ENCODE measurements at regions not wholly inside any gene's neighbourhood (a gene's known extent, or its start where the extent isn't known, plus 50 kb on each side); places are given as distances from the start of the nearest gene placed in this dataset.
A peak's percentile ranks its signal among the peaks of the same experiment; 100 is the strongest.

- DNase-seq (ENCODE audit: insufficient read length, low spot score) (no peak), FAIRE-seq (no peak)
- no peak for TF ChIP-seq POU2F2 (IDR thresholded peaks at IDR 0.05; ENCODE audit: low read depth, low read length)
Observed at GRCh38 chr16:49092704-49093103, 188.9 kb downstream of the CBLN1 start.

GRCh38 chr16:49089533-49089932 is 192.1 kb downstream of the CBLN1 start:
- DNase-seq (ENCODE audit: insufficient read length, low spot score) (no peak), FAIRE-seq (no peak)
- TF ChIP-seq TAF1 (IDR thresholded peaks at IDR 0.05; ENCODE audit: low read depth, low read length) (no peak), PAX5 (IDR thresholded peaks at IDR 0.05; ENCODE audit: insufficient read depth, low read length, severe bottlenecking) (no peak), POU2F2 (IDR thresholded peaks at IDR 0.05; ENCODE audit: low read depth, low read length) (no peak), POLR2A (IDR thresholded peaks at IDR 0.05; ENCODE audit: low read depth, low read length) (no peak), SPI1 (IDR thresholded peaks at IDR 0.05; ENCODE audit: low read depth, low read length) (no peak), POLR2AphosphoS5 (IDR thresholded peaks at IDR 0.05; ENCODE audit: low read depth, low read length) (no peak)

GRCh38 chr16:49089039-49089438 is 192.6 kb downstream of the CBLN1 start:
- no peak for DNase-seq (ENCODE audit: insufficient read length, low spot score)
- no peak for TF ChIP-seq TAF1 (IDR thresholded peaks at IDR 0.05; ENCODE audit: low read depth, low read length)
- no peak for TF ChIP-seq SPI1 (IDR thresholded peaks at IDR 0.05; ENCODE audit: low read depth, low read length)
- TF ChIP-seq POLR2A (IDR thresholded peaks at IDR 0.05; ENCODE audit: low read depth, low read length): no peak
- no peak for FAIRE-seq

GRCh38 chr16:49085686-49086085 is 196.0 kb downstream of the CBLN1 start:
- TF ChIP-seq POU2F2 (IDR thresholded peaks at IDR 0.05; ENCODE audit: low read depth, low read length): no peak
- TF ChIP-seq SPI1 (IDR thresholded peaks at IDR 0.05; ENCODE audit: low read depth, low read length): no peak
- TF ChIP-seq PAX5 (IDR thresholded peaks at IDR 0.05; ENCODE audit: insufficient read depth, low read length, severe bottlenecking): no peak
- no peak for TF ChIP-seq POLR2A (IDR thresholded peaks at IDR 0.05; ENCODE audit: low read depth, low read length)
- no peak for TF ChIP-seq TAF1 (IDR thresholded peaks at IDR 0.05; ENCODE audit: low read depth, low read length)
- TF ChIP-seq POLR2AphosphoS5 (IDR thresholded peaks at IDR 0.05; ENCODE audit: low read depth, low read length): no peak
- FAIRE-seq (no peak), DNase-seq (ENCODE audit: insufficient read length, low spot score) (no peak)

- FAIRE-seq (peak; percentile 63), DNase-seq (ENCODE audit: insufficient read length, low spot score) (no peak)
- TF ChIP-seq POLR2AphosphoS5 (IDR thresholded peaks at IDR 0.05; ENCODE audit: low read depth, low read length) (no peak), PAX5 (IDR thresholded peaks at IDR 0.05; ENCODE audit: insufficient read depth, low read length, severe bottlenecking) (no peak), SPI1 (IDR thresholded peaks at IDR 0.05; ENCODE audit: low read depth, low read length) (no peak), POLR2A (IDR thresholded peaks at IDR 0.05; ENCODE audit: low read depth, low read length) (no peak), TAF1 (IDR thresholded peaks at IDR 0.05; ENCODE audit: low read depth, low read length) (no peak), POU2F2 (IDR thresholded peaks at IDR 0.05; ENCODE audit: low read depth, low read length) (no peak)
Observed at GRCh38 chr16:49084628-49085390, 196.8 kb downstream of the CBLN1 start.

- FAIRE-seq (no peak), DNase-seq (ENCODE audit: insufficient read length, low spot score) (no peak)
- TF ChIP-seq POLR2A (IDR thresholded peaks at IDR 0.05; ENCODE audit: low read depth, low read length) (no peak), SPI1 (IDR thresholded peaks at IDR 0.05; ENCODE audit: low read depth, low read length) (no peak), POU2F2 (IDR thresholded peaks at IDR 0.05; ENCODE audit: low read depth, low read length) (no peak), PAX5 (IDR thresholded peaks at IDR 0.05; ENCODE audit: insufficient read depth, low read length, severe bottlenecking) (no peak), POLR2AphosphoS5 (IDR thresholded peaks at IDR 0.05; ENCODE audit: low read depth, low read length) (no peak), TAF1 (IDR thresholded peaks at IDR 0.05; ENCODE audit: low read depth, low read length) (no peak)
Observed at GRCh38 chr16:49081554-49081953, 200.1 kb downstream of the CBLN1 start.

GRCh38 chr16:49081086-49081485 is 200.6 kb downstream of the CBLN1 start:
- DNase-seq (ENCODE audit: insufficient read length, low spot score) (no peak), FAIRE-seq (no peak)
- TF ChIP-seq POLR2A (IDR thresholded peaks at IDR 0.05; ENCODE audit: low read depth, low read length) (no peak), TAF1 (IDR thresholded peaks at IDR 0.05; ENCODE audit: low read depth, low read length) (no peak), SPI1 (IDR thresholded peaks at IDR 0.05; ENCODE audit: low read depth, low read length) (no peak), POU2F2 (IDR thresholded peaks at IDR 0.05; ENCODE audit: low read depth, low read length) (no peak), POLR2AphosphoS5 (IDR thresholded peaks at IDR 0.05; ENCODE audit: low read depth, low read length) (no peak), PAX5 (IDR thresholded peaks at IDR 0.05; ENCODE audit: insufficient read depth, low read length, severe bottlenecking) (no peak)

- TF ChIP-seq TAF1 (IDR thresholded peaks at IDR 0.05; ENCODE audit: low read depth, low read length): no peak
- TF ChIP-seq POLR2A (IDR thresholded peaks at IDR 0.05; ENCODE audit: low read depth, low read length): no peak
- TF ChIP-seq POLR2AphosphoS5 (IDR thresholded peaks at IDR 0.05; ENCODE audit: low read depth, low read length): no peak
- no peak for TF ChIP-seq POU2F2 (IDR thresholded peaks at IDR 0.05; ENCODE audit: low read depth, low read length)
- no peak for TF ChIP-seq PAX5 (IDR thresholded peaks at IDR 0.05; ENCODE audit: insufficient read depth, low read length, severe bottlenecking)
- no peak for TF ChIP-seq SPI1 (IDR thresholded peaks at IDR 0.05; ENCODE audit: low read depth, low read length)
- no peak for DNase-seq (ENCODE audit: insufficient read length, low spot score)
- no peak for FAIRE-seq
Observed at GRCh38 chr16:49078571-49078970, 203.1 kb downstream of the CBLN1 start.

GRCh38 chr16:49078104-49078503 is 203.5 kb downstream of the CBLN1 start:
- FAIRE-seq (no peak), DNase-seq (ENCODE audit: insufficient read length, low spot score) (no peak)
- TF ChIP-seq PAX5 (IDR thresholded peaks at IDR 0.05; ENCODE audit: insufficient read depth, low read length, severe bottlenecking) (no peak), POU2F2 (IDR thresholded peaks at IDR 0.05; ENCODE audit: low read depth, low read length) (no peak), TAF1 (IDR thresholded peaks at IDR 0.05; ENCODE audit: low read depth, low read length) (no peak)

- FAIRE-seq (no peak), DNase-seq (ENCODE audit: insufficient read length, low spot score) (no peak)
- no peak for TF ChIP-seq PAX5 (IDR thresholded peaks at IDR 0.05; ENCODE audit: insufficient read depth, low read length, severe bottlenecking)
- no peak for TF ChIP-seq SPI1 (IDR thresholded peaks at IDR 0.05; ENCODE audit: low read depth, low read length)
- TF ChIP-seq POLR2A (IDR thresholded peaks at IDR 0.05; ENCODE audit: low read depth, low read length): no peak
- no peak for TF ChIP-seq POLR2AphosphoS5 (IDR thresholded peaks at IDR 0.05; ENCODE audit: low read depth, low read length)
- TF ChIP-seq TAF1 (IDR thresholded peaks at IDR 0.05; ENCODE audit: low read depth, low read length): no peak
- TF ChIP-seq POU2F2 (IDR thresholded peaks at IDR 0.05; ENCODE audit: low read depth, low read length): no peak
Observed at GRCh38 chr16:49075709-49076108, 205.9 kb downstream of the CBLN1 start.

Measured in GM12891 (cell line).